Central memory CD8-positive, alpha-beta T cell (primary cell): ENCODE measurements at regions not wholly inside any gene's neighbourhood (a gene's known extent, or its start where the extent isn't known, plus 50 kb on each side); places are given as distances from the start of the nearest gene placed in this dataset.
"Not testable (repeated sequence)": the region's sequence is repeated elsewhere in the genome, so short reads cannot be mapped to it uniquely, and the experiment has no call there.

ENCODE experiments used
- ATAC-seq: fragments of 150-1000 bp; cut with Tn5 transposase; replicated peaks from 2 replicates; pipeline ENCODE4 v1.10.0; 2022; ENCODE audit warnings: mild to moderate bottlenecking, moderate FRiP score, moderate number of reproducible peaks; ENCODE audit not compliant: poor library complexity, severe bottlenecking; ENCODE audit errors: extremely low read depth
- DNase-seq, 2 donors: peaks; one replicate each; pipeline ENCODE4 v3.0.0; 2021; ENCODE audit warnings: low spot score in 2 of 2
- H3K27ac Mint-ChIP-seq: one replicate; pipeline ENCODE4 v1.8.0; 2022; ENCODE audit warnings: low read depth, mild to moderate bottlenecking, moderate library complexity, mixed read lengths
- H3K27me3 Mint-ChIP-seq: one replicate; pipeline ENCODE4 v1.8.0; 2022; ENCODE audit warnings: mixed read lengths
- H3K36me3 Mint-ChIP-seq: one replicate; pipeline ENCODE4 v1.8.0; 2022; ENCODE audit warnings: mild to moderate bottlenecking, moderate library complexity, mixed read lengths; ENCODE audit not compliant: insufficient read depth
- H3K4me1 Mint-ChIP-seq: one replicate; pipeline ENCODE4 v1.8.0; 2022; ENCODE audit warnings: mixed read lengths
- H3K4me3 Mint-ChIP-seq: one replicate; pipeline ENCODE4 v1.8.0; 2022; ENCODE audit warnings: mild to moderate bottlenecking, moderate library complexity, mixed read lengths
- H3K9me3 Mint-ChIP-seq: one replicate; pipeline ENCODE4 v1.8.0; 2022; ENCODE audit warnings: mixed read lengths

- no peaks in the 10 kb centered on the region for H3K4me1 Mint-ChIP-seq
These were observed 1695.3 kb downstream of the BRINP3 start for GRCh38 chr1:188782220-188782841.

GRCh38 chr1:188794969-188795368 lies 1682.7 kb downstream of the BRINP3 start:
- ATAC-seq, result no peak
- H3K9me3 Mint-ChIP-seq, result peaks cover 12% of the 10 kb centered on the region
- no peaks in the 10 kb centered on the region for H3K36me3 Mint-ChIP-seq
- H3K4me1 Mint-ChIP-seq, result no peaks in the 10 kb centered on the region
- no peak overlapping the region for H3K4me3 Mint-ChIP-seq
- no peak overlapping the region for H3K27ac Mint-ChIP-seq
- no peak for DNase-seq
- H3K27me3 Mint-ChIP-seq, result no peaks in the 10 kb centered on the region

More at GRCh38 chr1:188782220-188782841, 1695.3 kb downstream of the BRINP3 start:
- H3K27ac Mint-ChIP-seq, result no peak overlapping the region
- no peak for DNase-seq
- H3K36me3 Mint-ChIP-seq, result no peaks in the 10 kb centered on the region
- H3K9me3 Mint-ChIP-seq, result peaks cover 4% of the 10 kb centered on the region
- no peak overlapping the region for H3K4me3 Mint-ChIP-seq
- ATAC-seq, result no peak
- H3K27me3 Mint-ChIP-seq, result no peaks in the 10 kb centered on the region

GRCh38 chr1:188812153-188812552 lies 1665.5 kb downstream of the BRINP3 start:
- not testable (repeated sequence) for H3K36me3 Mint-ChIP-seq, ATAC-seq

GRCh38 chr1:188812836-188813573 lies 1664.7 kb downstream of the BRINP3 start:
- not testable (repeated sequence) for ATAC-seq, H3K27ac Mint-ChIP-seq, H3K4me3 Mint-ChIP-seq, H3K4me1 Mint-ChIP-seq, H3K36me3 Mint-ChIP-seq, H3K27me3 Mint-ChIP-seq, DNase-seq
- peaks cover 29% of the 10 kb centered on the region for H3K9me3 Mint-ChIP-seq

More at GRCh38 chr1:188812153-188812552, 1665.5 kb downstream of the BRINP3 start:
- peaks cover 32% of the 10 kb centered on the region for H3K9me3 Mint-ChIP-seq
- H3K4me3 Mint-ChIP-seq, DNase-seq, H3K27me3 Mint-ChIP-seq, H3K27ac Mint-ChIP-seq, H3K4me1 Mint-ChIP-seq: not testable (repeated sequence)

- DNase-seq (no peak), ATAC-seq (no peak)
- Mint-ChIP-seq H3K27ac (no peak overlapping the region), H3K9me3 (peaks cover 16% of the 10 kb centered on the region), H3K27me3 (no peaks in the 10 kb centered on the region), H3K36me3 (no peaks in the 10 kb centered on the region), H3K4me3 (no peak overlapping the region), H3K4me1 (no peaks in the 10 kb centered on the region)
These were observed 1659.8 kb downstream of the BRINP3 start for GRCh38 chr1:188817814-188818213.

- Mint-ChIP-seq H3K27me3 (no peaks in the 10 kb centered on the region), H3K36me3 (no peaks in the 10 kb centered on the region), H3K4me1 (no peaks in the 10 kb centered on the region), H3K9me3 (peaks cover 11% of the 10 kb centered on the region), H3K27ac (no peak overlapping the region), H3K4me3 (no peak overlapping the region)
- ATAC-seq (no peak), DNase-seq (no peak)
These were observed 1655.4 kb downstream of the BRINP3 start for GRCh38 chr1:188822248-188822647.

GRCh38 chr1:188825471-188825870 lies 1652.2 kb downstream of the BRINP3 start:
- Mint-ChIP-seq H3K27ac (no peak overlapping the region), H3K4me1 (no peaks in the 10 kb centered on the region), H3K4me3 (no peak overlapping the region)

GRCh38 chr1:188826800-188827199 lies 1650.9 kb downstream of the BRINP3 start:
- Mint-ChIP-seq H3K27me3 (no peaks in the 10 kb centered on the region), H3K9me3 (peaks cover 14% of the 10 kb centered on the region), H3K4me1 (no peaks in the 10 kb centered on the region), H3K36me3 (no peaks in the 10 kb centered on the region), H3K4me3 (no peak overlapping the region), H3K27ac (no peak overlapping the region)
- no peak for ATAC-seq
- DNase-seq, result no peak

More at GRCh38 chr1:188825471-188825870, 1652.2 kb downstream of the BRINP3 start:
- Mint-ChIP-seq H3K9me3 (peaks cover 16% of the 10 kb centered on the region), H3K36me3 (no peaks in the 10 kb centered on the region), H3K27me3 (no peaks in the 10 kb centered on the region)
- ATAC-seq (no peak), DNase-seq (no peak)

- Mint-ChIP-seq H3K4me3 (no peak overlapping the region), H3K27me3 (no peaks in the 10 kb centered on the region), H3K9me3 (peaks cover 10% of the 10 kb centered on the region), H3K27ac (no peak overlapping the region), H3K4me1 (no peaks in the 10 kb centered on the region), H3K36me3 (no peaks in the 10 kb centered on the region)
- ATAC-seq, result no peak
- no peak for DNase-seq
These were observed 1650.3 kb downstream of the BRINP3 start for GRCh38 chr1:188827400-188827799.

- H3K27ac Mint-ChIP-seq, ATAC-seq, H3K9me3 Mint-ChIP-seq, H3K36me3 Mint-ChIP-seq, DNase-seq, H3K4me3 Mint-ChIP-seq, H3K4me1 Mint-ChIP-seq, H3K27me3 Mint-ChIP-seq: not testable (repeated sequence)
These were observed 1636.5 kb downstream of the BRINP3 start for GRCh38 chr1:188841111-188841696.

GRCh38 chr1:188846468-188846867 lies 1631.2 kb downstream of the BRINP3 start:
- H3K27me3 Mint-ChIP-seq, result no peaks in the 10 kb centered on the region
- ATAC-seq (no peak), DNase-seq (no peak)
- no peak overlapping the region for H3K27ac Mint-ChIP-seq
- no peaks in the 10 kb centered on the region for H3K36me3 Mint-ChIP-seq
- H3K4me1 Mint-ChIP-seq, result no peaks in the 10 kb centered on the region
- no peak overlapping the region for H3K4me3 Mint-ChIP-seq
- H3K9me3 Mint-ChIP-seq, result peaks cover 6% of the 10 kb centered on the region

- peaks cover 17% of the 10 kb centered on the region for H3K9me3 Mint-ChIP-seq
- DNase-seq, result no peak
- no peak for ATAC-seq
- no peak overlapping the region for H3K4me3 Mint-ChIP-seq
- no peaks in the 10 kb centered on the region for H3K36me3 Mint-ChIP-seq
- no peak overlapping the region for H3K27ac Mint-ChIP-seq
- no peaks in the 10 kb centered on the region for H3K4me1 Mint-ChIP-seq
- H3K27me3 Mint-ChIP-seq, result no peaks in the 10 kb centered on the region
These were observed 1620.1 kb downstream of the BRINP3 start for GRCh38 chr1:188857526-188858087.
